Large intestine (tissue), 3 donors: ENCODE measurements at regions not wholly inside any gene's neighbourhood (a gene's known extent, or its start where the extent isn't known, plus 50 kb on each side); places are given as distances from the start of the nearest gene placed in this dataset.

Experiments
- DNase-seq, 2 donors: peaks; one replicate each; pipeline versions ENCODE4 v3.0.0 to v3.0.0-alpha.2; 2013
- H3K27ac ChIP-seq: one replicate; pipeline ENCODE4 v1.5.1; 2013; ENCODE audit warnings: low read length
- H3K27me3 ChIP-seq: 2 replicates; pipeline ENCODE4 v1.6.1; 2013; ENCODE audit warnings: low read length; ENCODE audit not compliant: control insufficient read depth, insufficient read depth
- H3K36me3 ChIP-seq: 2 replicates; pipeline ENCODE4 v1.6.1; 2013; ENCODE audit warnings: low read length; ENCODE audit not compliant: control insufficient read depth, insufficient read depth
- H3K4me1 ChIP-seq: one replicate; pipeline ENCODE4 v1.6.1; 2013; ENCODE audit warnings: low read length; ENCODE audit not compliant: control insufficient read depth, insufficient read depth
- H3K4me3 ChIP-seq: one replicate; pipeline ENCODE4 v1.5.1; 2013; ENCODE audit warnings: low read length
- H3K9me3 ChIP-seq: one replicate; pipeline ENCODE4 v1.6.1; 2013; ENCODE audit warnings: mild to moderate bottlenecking, low read depth, low read length, moderate library complexity; ENCODE audit not compliant: control insufficient read depth
- WGBS: methylation state at CpG from one replicate; pipeline ENCODE4 v1.1.5; 2013; ENCODE audit warnings: low lambda C conversion rate; ENCODE audit not compliant: insufficient coverage; 5-methylcytosine and 5-hydroxymethylcytosine counted together

DNA sequence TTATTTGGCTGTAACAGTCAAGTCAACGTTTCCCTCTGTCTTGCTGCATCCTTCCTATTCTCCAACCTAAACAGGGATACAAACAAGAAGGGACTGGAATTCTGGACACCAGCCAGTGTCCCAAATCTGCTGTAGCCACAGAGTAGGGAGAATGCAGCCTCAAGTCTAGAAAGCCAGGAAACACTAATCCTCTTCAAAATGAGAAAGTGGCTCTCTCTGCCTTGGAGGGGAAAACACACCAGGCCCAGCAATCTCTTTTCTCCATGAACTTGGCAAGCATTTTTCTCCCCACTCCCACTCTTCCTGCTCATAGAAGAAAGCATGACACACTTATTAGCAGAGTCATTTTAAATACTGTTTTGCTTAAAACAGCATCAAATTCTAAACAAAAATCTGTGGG lies 781.7 kb downstream of the SQOR start:
- Histone ChIP-seq H3K27me3 (no peaks in the 10 kb centered on the region), H3K36me3 (no peaks in the 10 kb centered on the region), H3K9me3 (no peaks in the 10 kb centered on the region), H3K4me3 (no peak overlapping the region), H3K27ac (no peak overlapping the region), H3K4me1 (no peaks in the 10 kb centered on the region)
- no CpG with 5 or more reads among the region's 1 CpG for WGBS
- DNase-seq: peak in 1 of 2 donors; percentile 6

DNA sequence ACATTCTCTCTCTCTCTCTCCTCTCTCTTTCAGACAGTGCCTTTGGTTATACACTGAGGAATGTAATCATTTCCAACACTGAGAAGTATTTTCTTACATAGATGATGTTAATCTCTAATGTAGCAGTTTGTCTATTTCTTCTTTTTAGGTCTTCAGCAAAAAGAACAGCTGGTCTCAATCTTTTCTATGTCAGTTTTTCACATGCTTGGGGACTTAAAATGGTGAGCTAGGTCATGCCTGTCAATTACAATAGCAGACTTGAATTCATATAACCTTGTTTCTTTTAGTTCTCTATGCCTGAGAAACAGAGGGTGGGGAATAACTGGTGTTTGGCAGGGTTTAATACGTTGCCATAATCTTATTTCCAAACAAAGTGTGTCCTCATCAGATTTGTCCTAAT lies 786.2 kb downstream of the SQOR start:
- H3K4me1 ChIP-seq: no peaks in the 10 kb centered on the region
- peaks cover 4% of the 10 kb centered on the region for H3K9me3 ChIP-seq
- no CpG with 5 or more reads among the region's 1 CpG for WGBS
- no peak overlapping the region for H3K4me3 ChIP-seq
- no peak overlapping the region for H3K27ac ChIP-seq
- DNase-seq: no peak
- no peaks in the 10 kb centered on the region for H3K36me3 ChIP-seq
- no peaks in the 10 kb centered on the region for H3K27me3 ChIP-seq

DNA sequence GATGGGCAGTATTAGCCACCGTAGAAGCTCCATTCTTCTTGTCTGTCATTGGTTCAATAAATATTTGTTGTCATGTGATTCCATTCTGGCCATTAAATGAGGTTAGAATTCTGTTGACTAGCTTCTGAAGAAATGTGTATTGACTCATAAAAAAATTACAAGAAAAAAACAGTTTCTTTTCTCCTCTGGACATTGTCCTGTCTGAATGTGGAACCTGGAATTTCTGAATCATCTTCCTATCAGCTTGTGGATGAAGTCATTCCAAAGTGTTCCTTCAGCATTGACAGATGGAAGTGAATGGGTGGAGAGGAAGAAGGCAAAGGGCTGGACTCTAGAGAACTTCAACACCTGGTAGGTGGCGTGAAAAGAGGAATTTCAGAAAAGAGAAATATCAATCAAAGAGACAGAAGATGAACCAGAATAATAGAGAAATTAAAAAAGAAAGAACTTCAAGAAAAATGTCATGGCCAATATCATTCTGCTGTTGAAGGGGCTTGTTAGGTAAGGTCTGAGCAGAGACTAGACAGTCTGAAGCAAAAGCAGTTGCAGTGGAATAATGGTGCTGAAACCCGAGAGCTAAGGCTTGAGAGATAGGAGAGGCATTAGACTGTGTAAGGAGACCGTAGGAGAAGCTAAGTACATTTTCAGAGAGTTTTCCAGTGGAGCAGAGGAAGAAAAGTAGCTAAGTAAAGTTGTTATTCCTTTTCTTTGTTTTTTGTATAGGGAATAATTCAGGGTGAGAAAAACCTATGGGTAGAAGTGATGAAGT lies 806.6 kb downstream of the SQOR start:
- no peak overlapping the region for H3K27ac ChIP-seq
- no peaks in the 10 kb centered on the region for H3K36me3 ChIP-seq
- no peaks in the 10 kb centered on the region for H3K27me3 ChIP-seq
- no peak for DNase-seq
- no peaks in the 10 kb centered on the region for H3K4me1 ChIP-seq
- no peaks in the 10 kb centered on the region for H3K9me3 ChIP-seq
- WGBS: 60% methylated on average over 2 of the region's 4 CpGs
- H3K4me3 ChIP-seq: no peak overlapping the region

DNA sequence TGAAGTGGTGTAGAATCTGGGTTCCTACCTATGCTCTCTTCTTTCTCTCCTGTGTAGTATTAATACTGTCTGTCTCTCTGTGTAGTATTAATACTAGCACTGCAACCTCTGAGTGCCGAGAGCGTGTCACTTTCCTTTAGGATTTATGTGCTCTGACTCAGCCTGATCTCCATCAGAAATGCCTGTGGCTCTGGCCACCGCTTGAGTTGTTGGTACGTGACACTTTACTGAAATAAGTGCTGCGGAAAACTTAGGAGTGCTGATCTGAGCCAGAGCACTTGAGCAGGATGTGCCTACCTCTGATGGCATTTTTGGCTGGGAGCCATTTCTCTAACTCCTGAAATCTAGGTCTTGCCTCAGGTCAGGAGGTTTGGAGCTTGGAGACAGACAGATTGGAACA lies 807.4 kb downstream of the SQOR start:
- no peak overlapping the region for H3K27ac ChIP-seq
- 88% methylated on average over 4 of the region's 5 CpGs for WGBS
- no peak for DNase-seq

DNA sequence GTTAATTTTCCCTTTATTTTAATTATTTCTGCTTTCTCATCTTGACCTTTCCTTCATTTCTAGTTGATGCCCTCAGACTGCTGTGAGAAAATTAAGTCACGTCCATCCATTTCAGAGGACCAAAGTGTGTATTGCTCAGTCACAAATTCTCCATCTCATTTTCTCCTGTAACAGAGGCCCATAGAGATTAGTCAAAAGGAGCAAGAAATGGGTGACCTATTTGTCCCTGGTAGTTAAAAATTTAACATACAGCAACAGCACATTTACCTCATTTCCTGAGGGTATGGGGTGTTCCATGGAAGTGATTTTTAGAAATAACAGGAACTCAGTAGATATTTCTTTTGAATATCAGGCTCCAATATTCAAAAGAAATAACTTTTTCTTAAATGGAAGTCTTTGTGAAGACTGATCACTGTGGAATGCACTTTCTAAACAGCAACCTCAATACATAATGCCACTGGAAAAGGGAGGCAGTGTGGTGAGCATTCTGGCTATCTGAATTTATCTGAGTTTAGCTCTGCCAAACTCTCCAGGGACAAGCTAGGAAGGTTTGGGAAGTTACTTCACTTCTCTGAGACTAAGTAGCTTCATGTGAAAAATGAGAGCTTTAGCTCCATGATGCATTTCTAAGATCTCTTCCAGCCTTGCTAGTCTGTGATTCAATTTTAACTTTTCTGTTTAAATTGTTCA lies 808.2 kb downstream of the SQOR start:
- no peaks in the 10 kb centered on the region for H3K27me3 ChIP-seq
- no peaks in the 10 kb centered on the region for H3K36me3 ChIP-seq
- H3K4me3 ChIP-seq: no peak overlapping the region
- H3K27ac ChIP-seq: no peak overlapping the region
- no peak for DNase-seq
- no peaks in the 10 kb centered on the region for H3K4me1 ChIP-seq
- WGBS: no CpG with 5 or more reads among the region's 1 CpG
- no peaks in the 10 kb centered on the region for H3K9me3 ChIP-seq

More for the DNA sequence above, 807.4 kb downstream of the SQOR start:
- Histone ChIP-seq H3K4me1 (no peaks in the 10 kb centered on the region), H3K36me3 (no peaks in the 10 kb centered on the region), H3K27me3 (no peaks in the 10 kb centered on the region), H3K4me3 (no peak overlapping the region), H3K9me3 (no peaks in the 10 kb centered on the region)

DNA sequence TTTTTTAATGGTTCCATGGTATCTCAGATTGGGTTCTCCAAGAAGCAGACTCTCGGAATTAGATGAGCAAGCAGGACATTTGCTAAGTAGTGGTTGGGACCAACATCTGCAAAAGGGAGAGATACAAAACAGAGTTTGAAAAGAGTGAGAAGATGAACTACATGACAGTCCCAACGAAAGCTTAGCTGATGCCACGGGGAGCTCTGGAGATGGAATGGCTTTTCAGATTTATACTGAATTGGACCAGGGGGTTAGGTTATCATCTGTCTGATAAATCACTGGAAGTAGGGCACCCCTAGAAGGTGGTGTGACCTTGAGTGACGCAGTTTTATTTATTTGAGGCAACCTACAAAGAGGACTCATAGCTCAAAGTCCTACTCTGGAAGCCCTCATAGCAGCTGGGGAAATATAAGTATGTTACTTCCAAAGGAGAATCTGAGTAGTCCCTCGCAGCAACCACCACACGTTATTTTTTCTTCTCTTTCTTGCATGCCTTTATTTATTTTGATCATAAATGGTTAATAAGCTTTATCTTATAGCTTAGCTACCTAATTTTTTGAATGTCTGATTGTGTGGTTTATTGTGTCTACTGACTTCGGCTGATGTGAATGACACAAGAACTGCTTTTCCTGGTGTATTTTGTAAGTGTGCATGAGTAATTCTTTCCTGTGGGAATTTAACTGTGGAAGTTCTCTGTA lies 815.4 kb downstream of the SQOR start:
- 81% methylated on average over 4 of the region's 7 CpGs for WGBS
- Histone ChIP-seq H3K9me3 (no peaks in the 10 kb centered on the region), H3K4me1 (no peaks in the 10 kb centered on the region), H3K27ac (no peak overlapping the region), H3K36me3 (no peaks in the 10 kb centered on the region), H3K4me3 (no peak overlapping the region), H3K27me3 (no peaks in the 10 kb centered on the region)
- DNase-seq: no peak

DNA sequence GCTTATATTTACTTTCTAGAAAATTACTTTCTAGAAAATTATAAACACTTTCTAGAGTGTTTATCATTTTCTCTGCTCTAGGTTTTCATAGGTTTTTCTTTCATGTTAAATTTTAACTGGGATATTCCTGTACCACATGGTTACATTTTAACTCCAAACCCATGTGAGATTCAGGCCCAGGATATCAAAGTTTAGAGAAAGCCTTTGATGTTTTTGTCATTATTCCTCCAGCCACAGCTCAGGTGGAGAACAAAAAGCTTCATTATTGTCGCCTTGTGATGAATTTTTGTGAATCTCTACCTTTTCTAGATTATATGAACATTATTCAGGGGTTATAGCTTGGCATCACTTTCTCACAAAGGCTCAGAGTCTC lies 816.0 kb downstream of the SQOR start:
- H3K9me3 ChIP-seq: no peaks in the 10 kb centered on the region
- H3K27me3 ChIP-seq: no peaks in the 10 kb centered on the region
- 80% methylated on average over 1 of the region's 1 CpG for WGBS
- H3K4me3 ChIP-seq: no peak overlapping the region
- H3K27ac ChIP-seq: no peak overlapping the region
- no peak for DNase-seq
- no peaks in the 10 kb centered on the region for H3K4me1 ChIP-seq
- H3K36me3 ChIP-seq: no peaks in the 10 kb centered on the region

DNA sequence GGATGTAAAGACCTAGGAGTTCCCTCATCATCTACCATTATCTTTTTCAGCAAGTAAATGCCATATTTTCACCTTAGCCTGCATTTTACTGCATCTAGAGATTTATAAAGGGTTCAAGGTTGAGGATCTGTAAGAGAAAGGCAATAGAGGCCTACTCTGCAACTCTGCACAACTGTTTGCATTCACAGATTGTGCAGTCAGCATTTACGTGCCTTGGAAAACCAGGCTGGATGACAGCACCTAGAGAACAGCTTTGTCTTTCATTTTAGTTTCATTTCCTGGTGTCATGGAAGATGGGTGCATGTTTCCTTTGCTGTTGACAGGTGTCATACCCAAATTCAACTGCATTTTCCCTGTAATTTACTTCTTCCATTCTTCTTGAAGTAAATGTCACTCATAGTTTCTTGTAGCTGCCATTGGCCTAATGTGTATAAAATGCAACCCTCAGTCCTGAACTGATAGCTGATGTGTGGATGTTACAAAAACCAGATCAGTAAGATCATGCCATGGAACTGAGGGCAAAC lies 817.5 kb downstream of the SQOR start:
- Histone ChIP-seq H3K9me3 (no peaks in the 10 kb centered on the region), H3K27me3 (no peaks in the 10 kb centered on the region)
- WGBS: no CpG with 5 or more reads among the region's 1 CpG

DNA sequence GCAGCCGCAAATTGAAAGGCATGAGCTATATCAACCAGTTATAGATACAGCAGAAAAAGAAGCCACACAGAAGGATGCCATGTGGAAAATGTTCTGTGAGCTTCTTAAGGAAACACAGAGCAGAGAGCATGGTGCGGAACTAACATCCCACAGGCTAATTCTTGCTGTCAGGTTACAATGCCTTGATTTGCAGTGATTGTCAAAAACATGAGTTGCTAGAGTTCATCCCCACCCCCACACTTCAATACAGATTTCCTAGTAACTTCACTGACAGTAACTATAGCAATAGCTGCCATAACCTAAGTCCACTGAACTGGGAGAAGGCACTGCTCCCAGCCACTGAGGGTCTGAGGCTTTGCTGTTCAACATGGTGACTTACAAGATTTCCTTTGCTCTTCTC lies 821.6 kb downstream of the SQOR start:
- H3K4me3 ChIP-seq: no peak overlapping the region
- 88% methylated on average over 1 of the region's 2 CpGs for WGBS
- H3K9me3 ChIP-seq: no peaks in the 10 kb centered on the region
- no peaks in the 10 kb centered on the region for H3K27me3 ChIP-seq
- DNase-seq: no peak
- no peak overlapping the region for H3K27ac ChIP-seq
- no peaks in the 10 kb centered on the region for H3K4me1 ChIP-seq
- no peaks in the 10 kb centered on the region for H3K36me3 ChIP-seq

More for the DNA sequence above, 817.5 kb downstream of the SQOR start:
- Histone ChIP-seq H3K4me3 (no peak overlapping the region), H3K36me3 (no peaks in the 10 kb centered on the region), H3K4me1 (no peaks in the 10 kb centered on the region), H3K27ac (no peak overlapping the region)
- DNase-seq: no peak

DNA sequence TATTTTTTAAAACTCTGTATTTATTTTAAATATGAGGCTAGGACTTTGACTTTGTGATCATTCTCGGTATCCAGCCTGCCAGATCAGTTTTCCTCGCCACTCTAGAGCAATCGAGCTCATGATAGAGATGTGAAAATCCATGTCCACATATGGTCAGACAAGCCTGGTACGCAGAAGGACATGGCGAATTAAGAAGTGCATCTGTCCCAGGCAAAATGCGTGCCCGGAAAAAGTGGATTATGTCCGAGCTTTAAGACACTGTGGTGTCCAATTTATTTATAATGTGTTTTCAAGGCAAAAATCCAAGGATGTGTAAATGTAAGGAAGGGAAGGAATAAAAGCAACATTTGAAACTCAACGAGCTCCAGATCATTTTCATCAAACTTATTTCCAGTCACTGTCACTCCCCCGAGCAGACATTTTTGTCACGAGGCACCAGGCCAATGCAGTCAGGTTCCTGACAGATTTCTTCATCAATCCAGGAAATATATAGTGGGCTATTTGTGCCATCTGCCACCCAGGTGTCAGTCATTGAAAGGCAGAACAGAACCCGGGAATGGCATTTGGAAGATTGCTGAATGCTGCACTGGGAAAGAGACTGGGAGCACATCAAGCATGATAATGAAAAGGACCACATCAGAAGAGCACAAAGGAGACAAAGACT lies 825.7 kb downstream of the SQOR start:
- Histone ChIP-seq H3K27me3 (no peaks in the 10 kb centered on the region), H3K27ac (no peak overlapping the region), H3K4me3 (no peak overlapping the region), H3K36me3 (no peaks in the 10 kb centered on the region), H3K4me1 (no peaks in the 10 kb centered on the region), H3K9me3 (no peaks in the 10 kb centered on the region)
- no peak for DNase-seq
- 100% methylated on average over 4 of the region's 12 CpGs for WGBS
